Endodermal cell (in vitro differentiated cells): ENCODE measurements at regions not wholly inside any gene's neighbourhood (a gene's known extent, or its start where the extent isn't known, plus 50 kb on each side); places are given as distances from the start of the nearest gene placed in this dataset.

Experiments used
- DNase-seq: peaks from one replicate; pipeline ENCODE4 v3.0.0-alpha.2; 2017
- H3K27ac ChIP-seq: 2 replicates; pipeline ENCODE4 v1.5.1; 2013; ENCODE audit warnings: mild to moderate bottlenecking, low read depth, low read length, moderate library complexity
- H3K27me3 ChIP-seq: 2 replicates; pipeline ENCODE4 v1.6.1; 2013; ENCODE audit warnings: mild to moderate bottlenecking, low read length, moderate library complexity; ENCODE audit not compliant: insufficient read depth, control insufficient read depth, poor library complexity, severe bottlenecking
- H3K36me3 ChIP-seq: 2 replicates; pipeline ENCODE4 v1.7.0; 2013; ENCODE audit warnings: mild to moderate bottlenecking, low read length, moderate library complexity; ENCODE audit not compliant: control insufficient read depth, insufficient read depth
- H3K4me1 ChIP-seq: one replicate; pipeline ENCODE4 v1.7.0; 2013; ENCODE audit warnings: low read length; ENCODE audit not compliant: control insufficient read depth, insufficient read depth
- H3K4me3 ChIP-seq: 2 replicates; pipeline ENCODE4 v1.5.1; 2013; ENCODE audit warnings: mild to moderate bottlenecking, low read length, moderate library complexity
- H3K9ac ChIP-seq: 2 replicates; pipeline ENCODE4 v1.6.1; 2013; ENCODE audit warnings: mild to moderate bottlenecking, low read length, moderate library complexity; ENCODE audit not compliant: poor library complexity, severe bottlenecking; ENCODE audit errors: extremely low read depth
- H3K9me3 ChIP-seq: 2 replicates; pipeline ENCODE4 v1.6.1; 2013; ENCODE audit warnings: mild to moderate bottlenecking, low read length, moderate library complexity; ENCODE audit not compliant: control insufficient read depth
- H3K27ac Mint-ChIP-seq: 2 replicates; pipeline ENCODE4 v1.8.0; 2020; ENCODE audit warnings: mixed read lengths
- H3K27me3 Mint-ChIP-seq: 2 replicates; pipeline ENCODE4 v1.8.0; 2021; ENCODE audit warnings: mild to moderate bottlenecking, mixed read lengths; ENCODE audit not compliant: insufficient read depth
- H3K36me3 Mint-ChIP-seq: 2 replicates; pipeline ENCODE4 v1.8.0; 2020; ENCODE audit warnings: low read depth, mixed read lengths
- H3K4me1 Mint-ChIP-seq: 2 replicates; pipeline ENCODE4 v1.8.0; 2020; ENCODE audit warnings: mixed read lengths
- H3K4me3 Mint-ChIP-seq: 2 replicates; pipeline ENCODE4 v1.8.0; 2020; ENCODE audit warnings: mild to moderate bottlenecking, moderate library complexity, mixed read lengths
- H3K9me3 Mint-ChIP-seq: 2 replicates; pipeline ENCODE4 v1.8.0; 2020; ENCODE audit warnings: mild to moderate bottlenecking, mixed read lengths
- CTCF ChIP-seq: fragments of 200-600 bp; sonication (generic); conservative IDR thresholded peaks from 2 replicates; pipeline ENCODE4 v1.5.0; 2021; ENCODE audit warnings: antibody characterized with exemption, mild to moderate bottlenecking
- WGBS, 2 experiments: methylation state at CpG; one replicate each; pipeline versions ENCODE4 v1.1.5 to v1.1.7; 2013; ENCODE audit warnings: missing lambda C conversion rate in 2 of 2, mixed read lengths in 1 of 2; ENCODE audit not compliant: insufficient coverage in 1 of 2, insufficient read length in 1 of 2; 5-methylcytosine and 5-hydroxymethylcytosine counted together

GRCh38 chr2:193276988-193277387 lies 1082.3 kb upstream of the TMEFF2 start:
- DNase-seq = no peak
- H3K27me3 ChIP-seq = no peaks in the 10 kb centered on the region
- no peaks in the 10 kb centered on the region for H3K9me3 ChIP-seq
- no peaks in the 10 kb centered on the region for H3K9me3 Mint-ChIP-seq
- 65 to 90% methylated on average over 6 to 11 of the region's 11 CpGs for WGBS, 2 experiments
- H3K27ac ChIP-seq = no peak overlapping the region
- no peak overlapping the region for H3K4me3 Mint-ChIP-seq
- no peak for TF ChIP-seq CTCF
- peaks cover 5% of the 10 kb centered on the region for H3K4me1 Mint-ChIP-seq
- no peaks in the 10 kb centered on the region for H3K4me1 ChIP-seq
- no peak overlapping the region for H3K27ac Mint-ChIP-seq
- H3K27me3 Mint-ChIP-seq = peaks cover 2% of the 10 kb centered on the region
- no peaks in the 10 kb centered on the region for H3K36me3 ChIP-seq
- H3K9ac ChIP-seq = no peak overlapping the region
- H3K36me3 Mint-ChIP-seq = no peaks in the 10 kb centered on the region
- no peak overlapping the region for H3K4me3 ChIP-seq

GRCh38 chr2:193276560-193276959 lies 1081.8 kb upstream of the TMEFF2 start:
- Mint-ChIP-seq H3K27me3 (peaks cover 2% of the 10 kb centered on the region), H3K27ac (no peak overlapping the region), H3K4me1 (peaks cover 5% of the 10 kb centered on the region), H3K36me3 (no peaks in the 10 kb centered on the region), H3K4me3 (no peak overlapping the region), H3K9me3 (no peaks in the 10 kb centered on the region)
- H3K36me3 ChIP-seq = no peaks in the 10 kb centered on the region
- no peaks in the 10 kb centered on the region for H3K27me3 ChIP-seq
- H3K4me1 ChIP-seq = no peaks in the 10 kb centered on the region
- H3K9me3 ChIP-seq = no peaks in the 10 kb centered on the region
- no peak overlapping the region for H3K9ac ChIP-seq
- 97 to 98% methylated on average over 12 to 16 of the region's 16 CpGs for WGBS, 2 experiments
- no peak overlapping the region for H3K27ac ChIP-seq
- no peak overlapping the region for H3K4me3 ChIP-seq
- no peak for TF ChIP-seq CTCF
- DNase-seq = no peak

- Histone ChIP-seq H3K36me3 (no peaks in the 10 kb centered on the region), H3K4me3 (no peak overlapping the region), H3K27me3 (no peaks in the 10 kb centered on the region), H3K9ac (no peak overlapping the region), H3K27ac (no peak overlapping the region), H3K4me1 (no peaks in the 10 kb centered on the region), H3K9me3 (no peaks in the 10 kb centered on the region)
- Mint-ChIP-seq H3K36me3 (no peaks in the 10 kb centered on the region), H3K4me1 (peaks cover 5% of the 10 kb centered on the region), H3K27me3 (peaks cover 2% of the 10 kb centered on the region), H3K9me3 (no peaks in the 10 kb centered on the region), H3K4me3 (no peak overlapping the region), H3K27ac (peak overlapping the region; percentile 52)
- WGBS, 2 experiments = 88 to 93% methylated on average over 6 of the region's 6 CpGs
- no peak for DNase-seq
- TF ChIP-seq CTCF = no peak
Measured at GRCh38 chr2:193276069-193276468, 1081.3 kb upstream of the TMEFF2 start.
